Esophagus squamous epithelium (tissue), 5 donors: ENCODE measurements at regions not wholly inside any gene's neighbourhood (a gene's known extent, or its start where the extent isn't known, plus 50 kb on each side); places are given as distances from the start of the nearest gene placed in this dataset.

Source experiments
- DNase-seq: peaks from one replicate; lab custom pipeline; 2025; lab: John Stamatoyannopoulos, UW
- H3K27ac ChIP-seq, 4 donors: fragments of 200-600 bp; sonication (generic); one replicate each; pipeline ENCODE4 v1.5.1; 2016 to 2019; ENCODE audit warnings: mild to moderate bottlenecking in 1 of 4
- H3K27me3 ChIP-seq, 4 donors: fragments of 200-600 bp; sonication (generic); 1 replicate in 3 of 4; 2 replicates in 1 of 4; pipeline versions ENCODE4 v1.5.1 to v1.6.0; 2017 to 2021; ENCODE audit warnings: antibody characterized with exemption in 1 of 4
- H3K36me3 ChIP-seq, 3 donors: fragments of 200-600 bp; sonication (generic); one replicate each; pipeline ENCODE4 v1.5.1; 2016 to 2019
- H3K4me1 ChIP-seq, 3 donors: fragments of 200-600 bp; sonication (generic); one replicate each; pipeline ENCODE4 v1.5.1; 2017 to 2019
- H3K4me3 ChIP-seq, 4 donors: fragments of 200-600 bp; sonication (generic); 1 replicate in 3 of 4; 2 replicates in 1 of 4; pipeline ENCODE4 v1.5.1; 2016 to 2019; ENCODE audit warnings: mild to moderate bottlenecking in 2 of 4, moderate library complexity in 1 of 4
- H3K9me3 ChIP-seq, 3 donors: fragments of 200-600 bp; sonication (generic); one replicate each; pipeline ENCODE4 v1.5.1; 2016 to 2019
- POLR2A ChIP-seq, 4 donors: fragments of 450-650 bp; IDR thresholded peaks; one replicate each; pipeline ENCODE4 v1.6.1; 2017; ENCODE audit warnings: antibody characterized with exemption in 4 of 4, mild to moderate bottlenecking in 4 of 4, moderate library complexity in 3 of 4
- WGBS, 2 donors: methylation state at CpG; one replicate each; pipeline ENCODE4 v1.1.5; 2018; 5-methylcytosine and 5-hydroxymethylcytosine counted together
- intact Hi-C: fragments of 100-400 bp; cut with DNase I; formaldehyde crosslinking; loops from one replicate; pipeline ENCODE4 v1.15.0; 2022
- TF ChIP-seq, protein P1 (sequence below), 6 experiments: fragments of 450-650 bp in 4 of 6; fragments of 200-600 bp in 2 of 6; sonication (generic) in 2 of 6; IDR thresholded peaks; one replicate each; pipeline ENCODE4 v1.5.1; 2016 to 2019; ENCODE audit warnings: antibody characterized with exemption in 6 of 6, mild to moderate bottlenecking in 4 of 6, moderate library complexity in 4 of 6
- donor health status: DM: yes; HTN: yes; CAD: no.

GRCh38 chr1:164361927-164362326 is 197.1 kb upstream of the PBX1 start:
- Histone ChIP-seq H3K9me3 (peaks cover 0 to 19% (median 5%) of the 10 kb centered on the region in 3 donors), H3K27ac (no peak overlapping the region), H3K4me3 (no peak overlapping the region), H3K27me3 (no peaks in the 10 kb centered on the region), H3K4me1 (no peaks in the 10 kb centered on the region), H3K36me3 (no peaks in the 10 kb centered on the region)
- WGBS, 2 donors: 26 to 52% methylated on average over 2 of the region's 2 CpGs
- DNase-seq: no peak
- TF ChIP-seq, protein P1, sequence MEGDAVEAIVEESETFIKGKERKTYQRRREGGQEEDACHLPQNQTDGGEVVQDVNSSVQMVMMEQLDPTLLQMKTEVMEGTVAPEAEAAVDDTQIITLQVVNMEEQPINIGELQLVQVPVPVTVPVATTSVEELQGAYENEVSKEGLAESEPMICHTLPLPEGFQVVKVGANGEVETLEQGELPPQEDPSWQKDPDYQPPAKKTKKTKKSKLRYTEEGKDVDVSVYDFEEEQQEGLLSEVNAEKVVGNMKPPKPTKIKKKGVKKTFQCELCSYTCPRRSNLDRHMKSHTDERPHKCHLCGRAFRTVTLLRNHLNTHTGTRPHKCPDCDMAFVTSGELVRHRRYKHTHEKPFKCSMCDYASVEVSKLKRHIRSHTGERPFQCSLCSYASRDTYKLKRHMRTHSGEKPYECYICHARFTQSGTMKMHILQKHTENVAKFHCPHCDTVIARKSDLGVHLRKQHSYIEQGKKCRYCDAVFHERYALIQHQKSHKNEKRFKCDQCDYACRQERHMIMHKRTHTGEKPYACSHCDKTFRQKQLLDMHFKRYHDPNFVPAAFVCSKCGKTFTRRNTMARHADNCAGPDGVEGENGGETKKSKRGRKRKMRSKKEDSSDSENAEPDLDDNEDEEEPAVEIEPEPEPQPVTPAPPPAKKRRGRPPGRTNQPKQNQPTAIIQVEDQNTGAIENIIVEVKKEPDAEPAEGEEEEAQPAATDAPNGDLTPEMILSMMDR (IDR thresholded peaks at IDR 0.05): no peak
- no peak for TF ChIP-seq POLR2A (IDR thresholded peaks at IDR 0.05)
- intact Hi-C loops: no loop called here

GRCh38 chr1:164363980-164364379 is 195.0 kb upstream of the PBX1 start:
- Histone ChIP-seq H3K4me1 (no peaks in the 10 kb centered on the region), H3K27ac (no peak overlapping the region), H3K27me3 (no peaks in the 10 kb centered on the region), H3K9me3 (peaks cover 0 to 19% (median 5%) of the 10 kb centered on the region in 3 donors), H3K4me3 (no peak overlapping the region), H3K36me3 (no peaks in the 10 kb centered on the region)
- DNase-seq: no peak
- WGBS, 2 donors: 54 to 67% methylated on average over 1 of the region's 1 CpG
- TF ChIP-seq, protein P1 (IDR thresholded peaks at IDR 0.05): no peak
- no peak for TF ChIP-seq POLR2A (IDR thresholded peaks at IDR 0.05)
- intact Hi-C loops: no loop called here

GRCh38 chr1:164366014-164366413 is 193.0 kb upstream of the PBX1 start:
- TF ChIP-seq, protein P1 (IDR thresholded peaks at IDR 0.05): no peak
- no peak for TF ChIP-seq POLR2A (IDR thresholded peaks at IDR 0.05)
- intact Hi-C loops: no loop called here
- 62 to 80% methylated on average over 1 of the region's 1 CpG for WGBS, 2 donors

DNA sequence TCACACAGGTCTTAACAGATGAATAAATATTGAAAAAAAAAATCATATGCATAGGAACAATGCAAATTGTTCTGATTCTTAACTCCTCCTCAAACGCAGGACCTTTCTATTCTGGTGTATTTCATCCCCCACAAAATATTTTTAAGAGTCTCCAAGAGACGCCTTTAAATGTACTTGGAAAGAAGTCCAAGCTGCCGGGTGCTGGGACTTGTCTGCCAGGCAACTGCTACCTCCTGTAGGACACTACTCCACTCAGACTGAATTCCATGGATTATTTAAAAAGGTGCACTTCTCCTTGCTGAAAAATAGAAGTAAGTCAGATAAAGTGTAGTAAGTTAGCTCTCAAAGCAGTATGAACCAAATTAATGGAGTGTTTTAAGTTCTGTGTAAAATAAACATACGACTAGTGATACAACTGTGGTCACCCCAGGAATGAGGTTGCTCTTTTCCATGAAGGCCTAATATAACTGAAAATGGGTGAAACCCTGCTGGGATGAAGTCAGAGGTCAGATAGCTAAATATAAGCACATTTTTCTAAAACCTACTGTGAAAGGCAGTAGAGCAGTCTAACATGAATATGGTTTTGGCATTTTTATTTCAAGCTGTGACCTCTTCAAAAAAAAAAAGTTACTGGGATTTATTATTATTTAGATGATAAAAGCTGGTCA is 189.2 kb upstream of the PBX1 start:
- intact Hi-C loops: no loop called here
- Histone ChIP-seq H3K27ac (peak overlapping the region in 1 of 4 donors; percentile 25), H3K27me3 (no peaks in the 10 kb centered on the region), H3K4me1 (no peaks in the 10 kb centered on the region), H3K36me3 (no peaks in the 10 kb centered on the region), H3K4me3 (no peak overlapping the region), H3K9me3 (peaks cover 0 to 19% (median 5%) of the 10 kb centered on the region in 3 donors)
- TF ChIP-seq, protein P1 (IDR thresholded peaks at IDR 0.05): no peak
- no peak for TF ChIP-seq POLR2A (IDR thresholded peaks at IDR 0.05)
- 39 to 42% methylated on average over 4 of the region's 4 CpGs for WGBS, 2 donors
- no peak for DNase-seq

More at GRCh38 chr1:164366014-164366413, 193.0 kb upstream of the PBX1 start:
- H3K36me3 ChIP-seq: no peaks in the 10 kb centered on the region
- no peak overlapping the region for H3K27ac ChIP-seq
- H3K4me3 ChIP-seq: no peak overlapping the region
- DNase-seq: no peak
- peaks cover 0 to 19% (median 5%) of the 10 kb centered on the region in 3 donors for H3K9me3 ChIP-seq
- H3K27me3 ChIP-seq: no peaks in the 10 kb centered on the region
- H3K4me1 ChIP-seq: no peaks in the 10 kb centered on the region

- intact Hi-C loops: no loop called here
- Histone ChIP-seq H3K4me3 (no peak overlapping the region), H3K27ac (no peak overlapping the region), H3K9me3 (no peaks in the 10 kb centered on the region), H3K4me1 (no peaks in the 10 kb centered on the region), H3K27me3 (no peaks in the 10 kb centered on the region), H3K36me3 (no peaks in the 10 kb centered on the region)
- 16 to 38% methylated on average over 4 of the region's 4 CpGs for WGBS, 2 donors
- no peak for DNase-seq
- TF ChIP-seq POLR2A (IDR thresholded peaks at IDR 0.05): no peak
- TF ChIP-seq, protein P1 (IDR thresholded peaks at IDR 0.05): no peak
Observed at GRCh38 chr1:164380893-164381292, 178.1 kb upstream of the PBX1 start.
